GM13977 (cell line): ENCODE measurements at regions not wholly inside any gene's neighbourhood (a gene's known extent, or its start where the extent isn't known, plus 50 kb on each side); places are given as distances from the start of the nearest gene placed in this dataset.
"Not testable (repeated sequence)": the region's sequence is repeated elsewhere in the genome, so short reads cannot be mapped to it uniquely, and the experiment has no call there.

Experiments
- DNase-seq: peaks from one replicate; pipeline ENCODE4 v3.0.0; 2012; ENCODE audit warnings: low spot score
- CTCF ChIP-seq: IDR thresholded peaks from 2 replicates; pipeline ENCODE4 v1.5.1; 2012; ENCODE audit warnings: mild to moderate bottlenecking, control low read depth; ENCODE audit not compliant: insufficient read depth; ENCODE audit errors: extremely low read depth, missing control alignments
- in situ Hi-C: fragments of 300-500 bp; cut with MboI; formaldehyde crosslinking; loops from one replicate; pipeline ENCODE4 v1.12.0; 2022; ENCODE audit warnings: low sequenced_read_pairs, low pct_unique_long_range_greater_than_20kb, mixed read lengths, inconsistent platforms; ENCODE audit not compliant: unreplicated experiment

DNA sequence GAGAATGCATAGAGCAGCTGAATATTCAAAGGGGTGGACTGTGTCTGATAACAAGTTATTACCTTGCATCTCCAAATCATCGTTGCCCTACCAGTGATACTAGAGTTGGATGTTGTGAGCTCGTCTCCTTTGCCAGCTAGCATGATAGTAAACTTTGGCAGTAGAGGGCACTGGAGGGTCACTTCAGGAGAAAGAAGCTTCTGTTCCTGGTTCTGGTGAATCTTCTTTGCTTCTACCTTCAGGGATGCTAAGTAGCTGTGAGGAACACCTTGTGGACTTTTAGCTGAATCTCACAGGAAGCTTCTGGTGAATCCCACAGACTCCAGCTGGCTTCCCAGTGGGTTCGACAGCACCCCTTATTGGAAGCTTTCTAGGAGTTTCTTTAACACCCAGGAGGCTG is 626.6 kb upstream of the SGCD start:
- in situ Hi-C loops: no loop called here
- peak; percentile 27 for TF ChIP-seq CTCF
- no peak for DNase-seq

DNA sequence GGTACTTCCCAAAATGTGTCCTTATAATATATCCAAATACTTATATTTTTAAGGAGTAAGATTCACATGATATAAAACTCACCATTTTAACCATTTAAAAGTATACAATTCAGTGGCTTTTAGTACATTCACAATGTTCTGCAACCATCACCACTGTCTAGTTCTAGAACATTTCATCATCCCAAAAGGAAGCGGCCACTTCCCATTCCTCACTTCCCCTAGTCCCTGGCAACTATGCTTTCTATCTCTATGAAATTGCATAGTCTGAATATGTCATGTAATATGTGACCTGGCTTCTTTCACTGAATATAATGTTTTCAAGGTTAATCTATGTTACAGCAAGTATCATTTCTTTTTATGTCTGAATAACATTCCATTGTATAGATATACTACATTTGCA is 615.1 kb upstream of the SGCD start:
- no peak for TF ChIP-seq CTCF
- no peak for DNase-seq
- in situ Hi-C loops: no loop called here

GRCh38 chr5:155714435-155714834 is 612.5 kb upstream of the SGCD start:
- in situ Hi-C loops, DNase-seq: not testable (repeated sequence)

DNA sequence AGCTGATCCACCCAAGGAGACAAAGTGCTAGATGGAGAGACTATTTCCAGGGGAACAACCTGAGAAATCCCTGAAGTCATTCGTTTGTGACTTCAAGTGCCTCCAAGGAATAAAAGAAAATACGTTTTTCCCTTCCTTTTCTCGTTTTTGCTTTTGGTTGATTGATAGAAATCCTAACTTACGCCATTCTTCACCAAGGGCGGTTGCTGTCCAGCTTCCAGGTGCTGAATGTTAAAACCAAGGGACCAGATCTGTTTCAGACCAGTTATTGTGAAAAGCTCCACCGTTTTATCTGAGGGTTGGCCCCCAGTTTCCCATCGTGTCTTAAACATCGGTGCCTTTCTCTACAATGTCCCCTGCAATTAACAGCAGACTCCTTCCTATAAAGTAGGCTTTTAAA is 600.7 kb upstream of the SGCD start:
- no peak for TF ChIP-seq CTCF
- peak; percentile 17 for DNase-seq
- in situ Hi-C loops: no loop called here

GRCh38 chr5:155727512-155728145 is 599.3 kb upstream of the SGCD start:
- DNase-seq: peak; percentile 14
- TF ChIP-seq CTCF: no peak
- in situ Hi-C loops: no loop called here

DNA sequence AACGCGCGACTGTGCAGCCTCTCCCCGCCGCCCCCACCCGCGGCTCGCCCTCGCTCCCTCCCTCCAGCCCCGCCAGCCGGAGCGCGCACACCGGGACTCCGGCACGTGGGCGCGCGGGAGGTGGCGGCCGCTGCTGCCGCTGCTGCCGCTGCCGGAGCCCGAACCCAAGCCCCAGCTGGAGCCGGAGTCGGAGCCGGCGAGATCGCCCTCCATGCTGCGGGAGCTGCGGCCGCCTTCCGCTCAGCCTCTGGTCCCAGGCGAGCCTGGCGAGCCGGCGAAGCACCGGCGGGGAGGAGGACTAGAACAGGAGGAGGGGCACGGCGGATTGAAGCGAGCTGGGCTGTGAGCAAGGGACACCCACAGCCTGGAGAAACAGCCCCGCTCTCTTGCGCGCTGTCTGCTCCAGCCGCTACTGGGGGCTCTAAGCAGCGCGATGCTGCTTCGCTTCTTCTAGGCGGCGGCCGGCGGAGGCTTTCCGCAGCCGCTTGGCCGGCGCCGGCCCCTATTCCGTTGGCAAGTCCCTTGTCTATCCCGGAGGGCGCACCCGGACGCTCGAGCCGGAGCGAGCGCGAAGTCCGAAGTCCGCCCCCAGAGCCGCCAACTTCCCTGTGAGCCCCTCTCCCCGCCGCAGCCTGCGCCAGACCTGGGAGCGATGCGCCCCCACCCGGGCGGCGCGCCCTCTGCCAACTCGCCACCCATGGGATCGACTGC is 598.7 kb upstream of the SGCD start:
- no peak for TF ChIP-seq CTCF
- peak; percentile 30 for DNase-seq
- in situ Hi-C loops: no loop called here

DNA sequence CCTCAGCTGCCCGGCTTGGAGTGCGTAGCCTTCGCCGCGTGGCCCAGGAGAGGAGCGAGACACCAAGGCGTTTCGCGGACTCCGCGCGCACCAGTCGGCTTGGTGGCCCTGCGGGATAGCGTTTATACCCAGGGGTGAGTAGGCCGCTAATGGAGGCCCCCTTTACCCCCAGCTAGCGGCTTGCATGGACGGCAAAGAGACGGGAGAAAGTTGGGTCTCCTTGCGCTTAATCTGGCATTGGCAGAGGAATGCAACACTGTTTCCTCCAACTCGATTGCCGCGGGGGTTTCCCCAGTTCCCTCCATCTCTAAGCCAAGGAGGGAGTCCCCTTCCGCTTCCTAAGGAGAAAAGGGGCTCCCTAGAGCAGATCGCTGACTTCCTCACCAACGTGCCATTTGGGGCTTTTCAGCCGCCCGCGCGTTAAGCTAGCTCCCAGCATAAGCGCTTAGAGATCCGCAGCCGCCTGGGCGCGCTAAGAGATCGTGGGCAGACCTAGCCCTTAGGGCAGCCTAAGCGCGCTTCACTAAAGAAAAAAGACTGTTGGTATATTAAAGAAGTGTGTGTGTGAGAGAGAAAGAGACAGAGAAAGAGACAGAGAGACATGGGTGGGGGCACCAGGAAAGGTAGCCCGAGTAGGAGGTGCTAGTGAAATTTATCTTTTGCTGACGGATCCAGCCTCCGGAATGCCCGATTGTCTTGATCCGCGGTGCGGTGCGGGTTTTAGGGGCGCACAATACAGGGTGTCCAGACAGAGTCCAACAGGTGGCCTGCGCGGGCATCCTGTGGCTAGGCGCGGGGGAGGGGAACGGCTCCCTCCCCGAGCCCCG is 597.9 kb upstream of the SGCD start:
- in situ Hi-C loops: no loop called here
- peak; percentile 28 for DNase-seq
- no peak for TF ChIP-seq CTCF
